ENCODE measurements at regions not wholly inside any gene's neighbourhood (a gene's known extent, or its start where the extent isn't known, plus 50 kb on each side); places are given as distances from the start of the nearest gene placed in this dataset.

DNA sequence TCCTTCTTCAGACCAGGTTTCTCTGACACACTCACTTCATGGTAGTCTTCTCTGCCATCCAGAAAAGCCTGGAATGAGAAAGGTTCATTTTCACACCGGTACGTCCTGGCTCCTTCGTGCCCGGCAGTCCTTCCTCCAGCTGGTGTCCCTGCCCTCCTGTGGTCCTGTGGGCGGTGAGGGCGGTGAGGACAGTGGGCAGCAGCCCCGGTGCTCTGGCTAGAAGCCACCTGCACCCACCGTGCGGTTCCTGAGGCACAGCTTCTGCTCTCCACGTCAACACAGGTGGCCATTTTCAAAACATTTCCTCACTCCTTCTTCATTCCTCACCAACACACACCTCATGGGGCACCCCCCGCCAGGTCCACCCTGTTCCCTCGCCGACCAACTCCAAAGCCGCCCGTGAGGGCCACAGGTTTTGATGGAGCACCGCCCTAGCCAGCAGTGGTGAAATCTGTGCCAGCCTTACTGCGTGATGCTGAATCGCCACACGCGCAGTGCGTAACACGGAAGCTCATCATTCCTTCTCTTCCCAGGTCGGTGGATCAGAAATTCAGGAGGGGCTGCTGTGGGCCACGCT lies 251.4 kb upstream of the RNF32 start:
- POLR2A ChIA-PET (ENCODE audit: unreplicated experiment): no interaction called here
- TF ChIP-seq CHD1 (IDR thresholded peaks at IDR 0.05; ENCODE audit: low read depth, low read length) (no peak), BHLHE40 (IDR thresholded peaks at IDR 0.05; ENCODE audit: low read depth, low read length) (no peak), USF2 (IDR thresholded peaks at IDR 0.05; ENCODE audit: low read depth, low read length) (no peak), RFX5 (IDR thresholded peaks at IDR 0.05; ENCODE audit: low read depth, low read length) (no peak), RCOR1 (IDR thresholded peaks at IDR 0.05; ENCODE audit: insufficient replicate concordance, low read length) (no peak)
- TF ChIP-seq, protein P1, sequence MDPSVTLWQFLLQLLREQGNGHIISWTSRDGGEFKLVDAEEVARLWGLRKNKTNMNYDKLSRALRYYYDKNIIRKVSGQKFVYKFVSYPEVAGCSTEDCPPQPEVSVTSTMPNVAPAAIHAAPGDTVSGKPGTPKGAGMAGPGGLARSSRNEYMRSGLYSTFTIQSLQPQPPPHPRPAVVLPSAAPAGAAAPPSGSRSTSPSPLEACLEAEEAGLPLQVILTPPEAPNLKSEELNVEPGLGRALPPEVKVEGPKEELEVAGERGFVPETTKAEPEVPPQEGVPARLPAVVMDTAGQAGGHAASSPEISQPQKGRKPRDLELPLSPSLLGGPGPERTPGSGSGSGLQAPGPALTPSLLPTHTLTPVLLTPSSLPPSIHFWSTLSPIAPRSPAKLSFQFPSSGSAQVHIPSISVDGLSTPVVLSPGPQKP (IDR thresholded peaks at IDR 0.05; ENCODE audit: borderline replicate concordance, low read depth, low read length): no peak

More for the DNA sequence above, 251.4 kb upstream of the RNF32 start:
- H3K27ac ChIP-seq (ENCODE audit: insufficient read depth, low read length): no peak overlapping the region
- H2BK20ac ChIP-seq (ENCODE audit: low read depth, low read length): no peak overlapping the region
- no peaks in the 10 kb centered on the region for H3K79me1 ChIP-seq (ENCODE audit: low read depth in 1 of 2, low read length in 2 of 2)
- no peak overlapping the region for H4K91ac ChIP-seq (ENCODE audit: insufficient read depth, low read depth, low read length)
- H3K4me1 ChIP-seq (ENCODE audit: control insufficient read depth, insufficient read depth, low read length): no peaks in the 10 kb centered on the region
- no peak overlapping the region for H3K4me2 ChIP-seq (ENCODE audit: low read depth, low read length)
- H4K5ac ChIP-seq (ENCODE audit: low read depth, low read length): no peak overlapping the region
- no peak overlapping the region for H3K4me3 ChIP-seq (ENCODE audit: insufficient read depth, low read depth, low read length)
- H2AK5ac ChIP-seq (ENCODE audit: low read depth, low read length): no peak overlapping the region
- no peak overlapping the region for H2AFZ ChIP-seq (replicated peaks; ENCODE audit: low read length, poor library complexity)
- in situ Hi-C loops (cut with MboI; ENCODE audit: low sequenced_read_pairs): no loop called here
- DNase-seq (no peak), ATAC-seq (ENCODE audit: low read depth) (no peak)
- H3K27me3 ChIP-seq (ENCODE audit: control insufficient read depth, insufficient read depth, low read length): no peaks in the 10 kb centered on the region
- no peak overlapping the region for H3K9ac ChIP-seq (ENCODE audit: low read depth, low read length)
- H3K56ac ChIP-seq (ENCODE audit: extremely low read depth, insufficient read depth, low read length): no peak overlapping the region
- H3K36me3 ChIP-seq (ENCODE audit: control insufficient read depth, insufficient read depth, low read length): no peaks in the 10 kb centered on the region
- 73% methylated on average over 14 of the region's 24 CpGs; no CpG with 5 or more reads in 1 of the 2 experiments for whole genome bisulfite sequencing, 2 experiments (ENCODE audit: extremely low coverage in 2 of 2, insufficient read length in 1 of 2)
- no peaks in the 10 kb centered on the region for H3K9me1 ChIP-seq (ENCODE audit: insufficient read depth, low read length)
- CTCF ChIA-PET: no interaction called here
- H3K4ac ChIP-seq (ENCODE audit: low read depth, low read length): no peak overlapping the region
- intact Hi-C loops (cut with micrococcal nuclease): no loop called here
- no peak overlapping the region for H4K8ac ChIP-seq (ENCODE audit: low read depth in 2 of 2, low read length in 2 of 2)
- H3K23ac ChIP-seq (ENCODE audit: low read depth, low read length): no peak overlapping the region
- no peak overlapping the region for H3K18ac ChIP-seq (ENCODE audit: low read depth, low read length)
- no peak overlapping the region for H3K14ac ChIP-seq (replicated peaks; ENCODE audit: low read depth, low read length)
- H2BK15ac ChIP-seq (ENCODE audit: low read depth, low read length): no peak overlapping the region
- no peak overlapping the region for H2AK9ac ChIP-seq (replicated peaks; ENCODE audit: low read depth, low read length, poor library complexity)
- no peak overlapping the region for H2BK5ac ChIP-seq (ENCODE audit: low read depth, low read length, poor library complexity, severe bottlenecking)
- H3K9me3 ChIP-seq (ENCODE audit: control insufficient read depth, insufficient read depth, low read length): peaks cover 37% of the 10 kb centered on the region
- no TSS peak for BruUV-seq (replicated peaks)
- no peak overlapping the region for H2BK120ac ChIP-seq (ENCODE audit: low read depth, low read length)
- dilution Hi-C loops (cut with HindIII; ENCODE audit: low sequenced_read_pairs, unreplicated experiment): no loop called here
- no peaks in the 10 kb centered on the region for H4K20me1 ChIP-seq (ENCODE audit: insufficient read depth, low read length)
